ENCODE measurements at regions not wholly inside any gene's neighbourhood (a gene's known extent, or its start where the extent isn't known, plus 50 kb on each side); places are given as distances from the start of the nearest gene placed in this dataset.

GRCh38 chr9:78860801-78861475 is 564.0 kb downstream of the PSAT1 start:
- no peak overlapping the region for H3K23ac ChIP-seq (ENCODE audit: insufficient read length)
- no peaks in the 10 kb centered on the region for H4K20me1 ChIP-seq (replicated peaks in 1 of 2; ENCODE audit: control insufficient read depth in 1 of 2, insufficient read depth in 2 of 2, low read length in 2 of 2)
- POLR2A ChIA-PET (ENCODE audit: partially characterized antibody): no interaction called here
- H3K18ac ChIP-seq (ENCODE audit: extremely low read depth, low read length): no peak overlapping the region
- no peaks in the 10 kb centered on the region for H3K4me1 ChIP-seq (replicated peaks in 1 of 4; ENCODE audit: control insufficient read depth in 3 of 4, insufficient read depth in 4 of 4, low read length in 3 of 4)
- H3K79me2 ChIP-seq (ENCODE audit: control insufficient read depth in 1 of 2, insufficient read depth in 2 of 2, low read length in 2 of 2): no peaks in the 10 kb centered on the region
- no peaks in the 10 kb centered on the region for H3K23me2 ChIP-seq (ENCODE audit: low read depth, low read length)
- H4K8ac ChIP-seq (ENCODE audit: extremely low read depth, insufficient read depth, low read length): no peak overlapping the region
- H2BK12ac ChIP-seq (ENCODE audit: low read depth, low read length): no peak overlapping the region
- no peak overlapping the region for H2AK5ac ChIP-seq (ENCODE audit: low read depth, low read length)
- TF ChIP-seq CHD2 (IDR thresholded peaks at IDR 0.05; ENCODE audit: low read length) (no peak), FOSL1 (IDR thresholded peaks at IDR 0.05; ENCODE audit: insufficient read depth, low read depth, low read length) (no peak), RAD21 (IDR thresholded peaks at IDR 0.05 in 1 of 2, conservative IDR thresholded peaks at IDR 0.05 in 1 of 2; ENCODE audit: low read depth in 2 of 2, low read length in 2 of 2) (peak; percentile 39 to 52), CTCF (IDR thresholded peaks at IDR 0.05; ENCODE audit: control extremely low read depth in 1 of 3, insufficient read depth in 1 of 3, low read depth in 1 of 3, low read length in 3 of 3) (peak in 1 of 3 experiments; percentile 30; a peak in 2 of 4 replicates)
- H3K56ac ChIP-seq (replicated peaks; ENCODE audit: insufficient read length, low read depth, low read length): no peak overlapping the region
- FAIRE-seq (no peak), DNase-seq (ENCODE audit: low read depth in 1 of 2, low spot score in 2 of 2) (no peak)
- H4K91ac ChIP-seq (replicated peaks; ENCODE audit: insufficient read length, low read length): no peak overlapping the region
- H3K9me3 ChIP-seq (ENCODE audit: insufficient read depth in 2 of 2, low read depth in 1 of 2, low read length in 1 of 2): no peaks in the 10 kb centered on the region
- H3K27me3 ChIP-seq (replicated peaks in 1 of 4; ENCODE audit: control insufficient read depth in 3 of 4, extremely low read depth in 1 of 4, insufficient read depth in 3 of 4, low read length in 3 of 4): no peaks in the 10 kb centered on the region
- no peaks in the 10 kb centered on the region for H3K36me3 ChIP-seq (ENCODE audit: control insufficient read depth in 2 of 4, insufficient read depth in 4 of 4, low read length in 3 of 4)
- H3K79me1 ChIP-seq (ENCODE audit: low read depth, low read length): no peaks in the 10 kb centered on the region
- no peak overlapping the region for H3K4ac ChIP-seq (replicated peaks; ENCODE audit: insufficient read length, low read depth, low read length)
- H4K5ac ChIP-seq (ENCODE audit: insufficient read length, low read depth, low read length): no peak overlapping the region
- H3K4me2 ChIP-seq (ENCODE audit: insufficient read depth in 1 of 2, low read depth in 2 of 2, low read length in 2 of 2): no peak overlapping the region
- no peak overlapping the region for H2BK15ac ChIP-seq (ENCODE audit: low read length)
- H3K27ac ChIP-seq (ENCODE audit: low read depth, low read length): no peak overlapping the region
- no peak overlapping the region for H3K4me3 ChIP-seq (ENCODE audit: extremely low read depth in 1 of 4, insufficient read depth in 2 of 4, low read depth in 3 of 4, low read length in 4 of 4)
- no peak overlapping the region for H2BK5ac ChIP-seq (ENCODE audit: low read depth, low read length)
- no peak overlapping the region for H2BK120ac ChIP-seq (replicated peaks; ENCODE audit: low read depth, low read length)
- H3K9ac ChIP-seq (replicated peaks in 1 of 4; ENCODE audit: extremely low read depth in 1 of 4, low read depth in 3 of 4, low read length in 3 of 4): no peak overlapping the region
- H2BK20ac ChIP-seq (ENCODE audit: low read length): no peak overlapping the region
- H3K14ac ChIP-seq (ENCODE audit: insufficient read length): no peak overlapping the region
- CTCF ChIA-PET (ENCODE audit: partially characterized antibody): interaction anchor here (0.6 to 1.4 kb wide), 2 partner anchors 25 to 118 kb away, joined by 3 read pairs; no protein-coding TSS in a partner anchor
- no peak overlapping the region for H2AFZ ChIP-seq (ENCODE audit: low read length)
